ENCODE measurements at regions not wholly inside any gene's neighbourhood (a gene's known extent, or its start where the extent isn't known, plus 50 kb on each side); places are given as distances from the start of the nearest gene placed in this dataset.

DNA sequence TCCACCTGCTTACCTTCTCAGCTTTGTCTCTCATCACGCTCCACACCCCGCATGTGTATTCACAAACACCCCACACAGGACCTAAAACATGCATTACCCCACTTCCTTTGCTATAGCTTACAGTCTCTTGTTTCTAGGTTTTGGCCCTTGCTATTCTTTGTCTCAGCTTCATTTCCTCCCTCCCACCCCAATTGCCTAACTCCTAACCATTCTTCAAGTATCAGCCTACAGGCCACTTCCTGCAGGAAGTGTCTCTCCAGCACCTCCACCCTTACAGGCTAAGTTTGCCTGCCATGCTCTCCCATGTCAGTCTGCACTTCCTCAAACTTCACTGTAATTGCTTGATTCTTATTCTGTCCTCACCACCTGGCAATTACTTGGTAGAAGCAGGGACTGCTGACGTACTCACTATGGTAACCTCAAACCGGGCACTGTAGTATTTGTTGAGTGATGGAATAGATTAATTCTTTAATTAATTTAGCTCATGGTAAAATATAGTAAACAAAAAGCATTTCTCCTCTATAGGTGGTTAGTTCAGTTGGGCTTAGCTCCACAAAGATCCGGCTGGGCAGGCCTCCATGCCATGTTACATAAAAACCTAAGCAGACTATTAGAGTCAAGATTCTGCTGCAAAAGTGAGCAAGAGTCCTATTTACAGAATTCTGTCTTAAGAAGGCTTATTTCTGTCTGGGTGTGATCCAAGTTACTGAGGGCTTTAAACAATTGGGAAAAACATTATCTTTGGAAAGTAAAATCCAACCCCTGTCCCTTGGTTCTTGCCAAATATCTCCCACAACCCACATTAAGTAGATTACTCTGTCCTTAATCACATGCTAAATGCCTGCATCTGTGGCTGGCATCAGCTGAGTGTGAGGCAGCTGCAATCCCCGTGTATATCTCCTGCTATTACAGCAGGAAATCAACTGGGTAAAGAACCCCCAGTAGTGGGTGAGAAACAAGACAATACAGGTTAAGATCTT, 124.7 kb upstream of the CPEB2 start:
- no peaks in the 10 kb centered on the region for H3K27me3 ChIP-seq (ENCODE audit: control insufficient read depth, extremely low read depth, insufficient read depth, low read length)
- H3K36me3 ChIP-seq (ENCODE audit: control insufficient read depth in 2 of 2, extremely low read depth in 1 of 2, insufficient read depth in 2 of 2, low read length in 2 of 2): no peaks in the 10 kb centered on the region
- H3K27ac ChIP-seq (ENCODE audit: control insufficient read depth, insufficient read depth, low read length): no peak overlapping the region
- no peaks in the 10 kb centered on the region for H4K20me1 ChIP-seq (ENCODE audit: control insufficient read depth, extremely low read depth, insufficient read depth, low read length)
- FAIRE-seq (peak; percentile 67), DNase-seq (ENCODE audit: low read depth, low spot score) (no peak)
- no peak overlapping the region for H3K9ac ChIP-seq (ENCODE audit: control insufficient read depth, extremely low read depth, insufficient read depth, low read length)
- H2AFZ ChIP-seq (ENCODE audit: control insufficient read depth, low read length): peak overlapping the region; percentile 40
- no peaks in the 10 kb centered on the region for H3K9me3 ChIP-seq (ENCODE audit: control insufficient read depth, low read depth, low read length)
- dilution Hi-C loops (cut with MboI; ENCODE audit: extremely low pct_ligation_motif_present, low sequenced_read_pairs): no loop called here
- no peak overlapping the region for H3K4me2 ChIP-seq (ENCODE audit: control insufficient read depth, extremely low read depth, insufficient read depth, low read depth, low read length)
- H3K9me1 ChIP-seq (ENCODE audit: control insufficient read depth, extremely low read depth, insufficient read depth, low read length): no peaks in the 10 kb centered on the region
- peaks cover 24% of the 10 kb centered on the region for H3K4me1 ChIP-seq (ENCODE audit: control insufficient read depth, extremely low read depth, insufficient read depth, low read length)
- no peaks in the 10 kb centered on the region for H3K79me2 ChIP-seq (ENCODE audit: control insufficient read depth, insufficient read depth, low read length)
- TF ChIP-seq, protein P1, sequence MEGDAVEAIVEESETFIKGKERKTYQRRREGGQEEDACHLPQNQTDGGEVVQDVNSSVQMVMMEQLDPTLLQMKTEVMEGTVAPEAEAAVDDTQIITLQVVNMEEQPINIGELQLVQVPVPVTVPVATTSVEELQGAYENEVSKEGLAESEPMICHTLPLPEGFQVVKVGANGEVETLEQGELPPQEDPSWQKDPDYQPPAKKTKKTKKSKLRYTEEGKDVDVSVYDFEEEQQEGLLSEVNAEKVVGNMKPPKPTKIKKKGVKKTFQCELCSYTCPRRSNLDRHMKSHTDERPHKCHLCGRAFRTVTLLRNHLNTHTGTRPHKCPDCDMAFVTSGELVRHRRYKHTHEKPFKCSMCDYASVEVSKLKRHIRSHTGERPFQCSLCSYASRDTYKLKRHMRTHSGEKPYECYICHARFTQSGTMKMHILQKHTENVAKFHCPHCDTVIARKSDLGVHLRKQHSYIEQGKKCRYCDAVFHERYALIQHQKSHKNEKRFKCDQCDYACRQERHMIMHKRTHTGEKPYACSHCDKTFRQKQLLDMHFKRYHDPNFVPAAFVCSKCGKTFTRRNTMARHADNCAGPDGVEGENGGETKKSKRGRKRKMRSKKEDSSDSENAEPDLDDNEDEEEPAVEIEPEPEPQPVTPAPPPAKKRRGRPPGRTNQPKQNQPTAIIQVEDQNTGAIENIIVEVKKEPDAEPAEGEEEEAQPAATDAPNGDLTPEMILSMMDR (optimal IDR thresholded peaks at IDR 0.05 in 1 of 3, IDR thresholded peaks at IDR 0.05 in 1 of 3, conservative IDR thresholded peaks at IDR 0.05 in 1 of 3; ENCODE audit: extremely low read depth in 1 of 3, insufficient read depth in 2 of 3, low read length in 3 of 3): no peak
- TF ChIP-seq EZH2 (IDR thresholded peaks at IDR 0.05; ENCODE audit: low read length): no peak
- no peak overlapping the region for H3K4me3 ChIP-seq (ENCODE audit: control insufficient read depth in 2 of 3, extremely low read depth in 1 of 3, insufficient read depth in 2 of 3, low read depth in 1 of 3, low read length in 3 of 3)

DNA sequence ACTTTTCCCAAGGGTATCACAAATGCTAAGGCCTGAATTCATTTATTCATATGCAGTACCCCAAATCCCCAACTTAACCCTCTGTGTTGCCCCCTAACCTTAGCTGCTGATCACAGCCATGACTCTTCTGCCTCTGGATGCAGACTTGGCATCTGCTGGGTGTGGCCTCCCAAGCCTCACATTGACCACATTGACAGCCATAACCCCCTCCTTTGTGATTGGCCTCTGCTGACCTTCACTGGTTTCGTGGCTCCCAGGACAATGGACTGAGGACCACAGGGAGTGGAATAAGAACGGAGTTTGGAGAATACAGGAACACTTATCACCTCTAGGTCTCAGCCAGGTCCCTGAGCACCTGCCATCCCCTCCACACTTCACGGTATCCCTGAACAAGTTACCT, 123.6 kb upstream of the CPEB2 start:
- Histone ChIP-seq H3K9ac (ENCODE audit: control insufficient read depth, extremely low read depth, insufficient read depth, low read length) (no peak overlapping the region), H3K27ac (ENCODE audit: control insufficient read depth, insufficient read depth, low read length) (no peak overlapping the region), H3K4me3 (ENCODE audit: control insufficient read depth in 2 of 3, extremely low read depth in 1 of 3, insufficient read depth in 2 of 3, low read depth in 1 of 3, low read length in 3 of 3) (no peak overlapping the region), H3K9me3 (ENCODE audit: control insufficient read depth, low read depth, low read length) (no peaks in the 10 kb centered on the region), H4K20me1 (ENCODE audit: control insufficient read depth, extremely low read depth, insufficient read depth, low read length) (no peaks in the 10 kb centered on the region), H3K36me3 (ENCODE audit: control insufficient read depth in 2 of 2, extremely low read depth in 1 of 2, insufficient read depth in 2 of 2, low read length in 2 of 2) (no peaks in the 10 kb centered on the region), H3K9me1 (ENCODE audit: control insufficient read depth, extremely low read depth, insufficient read depth, low read length) (no peaks in the 10 kb centered on the region), H3K4me1 (ENCODE audit: control insufficient read depth, extremely low read depth, insufficient read depth, low read length) (peaks cover 23% of the 10 kb centered on the region), H2AFZ (ENCODE audit: control insufficient read depth, low read length) (no peak overlapping the region), H3K79me2 (ENCODE audit: control insufficient read depth, insufficient read depth, low read length) (no peaks in the 10 kb centered on the region), H3K4me2 (ENCODE audit: control insufficient read depth, extremely low read depth, insufficient read depth, low read depth, low read length) (no peak overlapping the region), H3K27me3 (ENCODE audit: control insufficient read depth, extremely low read depth, insufficient read depth, low read length) (no peaks in the 10 kb centered on the region)
- DNase-seq (ENCODE audit: low read depth, low spot score) (no peak), FAIRE-seq (no peak)
- dilution Hi-C loops (cut with MboI; ENCODE audit: extremely low pct_ligation_motif_present, low sequenced_read_pairs): no loop called here
- no peak for TF ChIP-seq EZH2 (IDR thresholded peaks at IDR 0.05; ENCODE audit: low read length)
- TF ChIP-seq, protein P1 (optimal IDR thresholded peaks at IDR 0.05 in 1 of 3, IDR thresholded peaks at IDR 0.05 in 1 of 3, conservative IDR thresholded peaks at IDR 0.05 in 1 of 3; ENCODE audit: extremely low read depth in 1 of 3, insufficient read depth in 2 of 3, low read length in 3 of 3): no peak
